AG09309 (cell line): ENCODE measurements at regions not wholly inside any gene's neighbourhood (a gene's known extent, or its start where the extent isn't known, plus 50 kb on each side); places are given as distances from the start of the nearest gene placed in this dataset.

Experiments used
- DNase-seq: peaks from one replicate; pipeline ENCODE4 v3.0.0-alpha.2; 2010; ENCODE audit warnings: low read depth
- H3K4me3 ChIP-seq: 2 replicates; pipeline ENCODE4 v1.5.1; 2011; ENCODE audit warnings: mild to moderate bottlenecking, low read depth, low read length, moderate library complexity; ENCODE audit not compliant: control insufficient read depth
- TF ChIP-seq, protein P1 (sequence below): IDR thresholded peaks from 2 replicates; pipeline ENCODE4 v1.5.1; 2011; ENCODE audit warnings: mild to moderate bottlenecking, low read depth, low read length, inconsistent platforms; ENCODE audit not compliant: insufficient read depth, control insufficient read depth; ENCODE audit errors: missing control alignments

DNA sequence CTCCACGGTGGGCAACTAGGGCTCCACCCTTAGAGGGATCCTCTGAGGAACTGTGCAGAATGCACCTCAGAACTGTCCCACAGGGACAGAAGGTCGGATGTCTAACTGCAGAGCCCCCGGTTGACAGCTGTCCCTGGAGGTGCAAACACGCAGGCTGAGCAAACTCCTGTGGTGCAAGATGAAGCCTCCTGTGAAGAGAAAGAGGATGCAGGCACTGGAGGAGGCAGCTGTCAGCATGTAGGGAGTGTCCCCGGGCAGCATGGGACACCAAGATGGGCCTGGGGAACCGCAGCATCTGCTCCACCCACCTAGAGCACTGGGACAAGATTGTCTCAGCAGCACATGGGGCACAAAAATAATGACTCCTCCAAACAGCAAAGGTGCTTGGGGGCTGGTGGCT lies 258.9 kb downstream of the ABHD5 start:
- DNase-seq: no peak
- TF ChIP-seq, protein P1, sequence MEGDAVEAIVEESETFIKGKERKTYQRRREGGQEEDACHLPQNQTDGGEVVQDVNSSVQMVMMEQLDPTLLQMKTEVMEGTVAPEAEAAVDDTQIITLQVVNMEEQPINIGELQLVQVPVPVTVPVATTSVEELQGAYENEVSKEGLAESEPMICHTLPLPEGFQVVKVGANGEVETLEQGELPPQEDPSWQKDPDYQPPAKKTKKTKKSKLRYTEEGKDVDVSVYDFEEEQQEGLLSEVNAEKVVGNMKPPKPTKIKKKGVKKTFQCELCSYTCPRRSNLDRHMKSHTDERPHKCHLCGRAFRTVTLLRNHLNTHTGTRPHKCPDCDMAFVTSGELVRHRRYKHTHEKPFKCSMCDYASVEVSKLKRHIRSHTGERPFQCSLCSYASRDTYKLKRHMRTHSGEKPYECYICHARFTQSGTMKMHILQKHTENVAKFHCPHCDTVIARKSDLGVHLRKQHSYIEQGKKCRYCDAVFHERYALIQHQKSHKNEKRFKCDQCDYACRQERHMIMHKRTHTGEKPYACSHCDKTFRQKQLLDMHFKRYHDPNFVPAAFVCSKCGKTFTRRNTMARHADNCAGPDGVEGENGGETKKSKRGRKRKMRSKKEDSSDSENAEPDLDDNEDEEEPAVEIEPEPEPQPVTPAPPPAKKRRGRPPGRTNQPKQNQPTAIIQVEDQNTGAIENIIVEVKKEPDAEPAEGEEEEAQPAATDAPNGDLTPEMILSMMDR: no peak
- no peak overlapping the region for H3K4me3 ChIP-seq

GRCh38 chr3:43950775-43951174 lies 260.0 kb downstream of the ABHD5 start:
- no peak for DNase-seq
- TF ChIP-seq, protein P1: no peak
- no peak overlapping the region for H3K4me3 ChIP-seq

- H3K4me3 ChIP-seq: no peak overlapping the region
- no peak for DNase-seq
- TF ChIP-seq, protein P1: no peak
These were observed 261.1 kb downstream of the ABHD5 start for GRCh38 chr3:43951813-43952212.

DNA sequence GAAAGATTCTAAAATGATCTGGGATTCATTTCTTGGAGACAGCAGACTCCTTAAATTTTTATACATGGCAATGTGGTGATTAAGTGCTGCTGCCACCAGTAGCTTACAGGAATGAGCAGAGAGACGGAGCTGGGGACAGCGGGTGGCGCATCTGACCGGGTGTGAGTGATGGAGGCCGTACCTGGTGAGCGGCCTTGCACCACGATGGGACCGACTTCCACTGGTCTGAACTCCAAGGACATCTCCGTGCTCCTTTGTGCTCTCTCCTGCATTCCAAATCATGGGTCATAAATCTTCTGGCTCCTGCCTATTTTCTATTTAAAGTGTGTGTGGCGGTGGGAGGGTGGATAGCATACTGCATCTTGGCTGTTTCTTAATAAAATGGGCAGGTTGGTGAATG lies 262.6 kb downstream of the ABHD5 start:
- DNase-seq: no peak
- no peak overlapping the region for H3K4me3 ChIP-seq
- TF ChIP-seq, protein P1: no peak

DNA sequence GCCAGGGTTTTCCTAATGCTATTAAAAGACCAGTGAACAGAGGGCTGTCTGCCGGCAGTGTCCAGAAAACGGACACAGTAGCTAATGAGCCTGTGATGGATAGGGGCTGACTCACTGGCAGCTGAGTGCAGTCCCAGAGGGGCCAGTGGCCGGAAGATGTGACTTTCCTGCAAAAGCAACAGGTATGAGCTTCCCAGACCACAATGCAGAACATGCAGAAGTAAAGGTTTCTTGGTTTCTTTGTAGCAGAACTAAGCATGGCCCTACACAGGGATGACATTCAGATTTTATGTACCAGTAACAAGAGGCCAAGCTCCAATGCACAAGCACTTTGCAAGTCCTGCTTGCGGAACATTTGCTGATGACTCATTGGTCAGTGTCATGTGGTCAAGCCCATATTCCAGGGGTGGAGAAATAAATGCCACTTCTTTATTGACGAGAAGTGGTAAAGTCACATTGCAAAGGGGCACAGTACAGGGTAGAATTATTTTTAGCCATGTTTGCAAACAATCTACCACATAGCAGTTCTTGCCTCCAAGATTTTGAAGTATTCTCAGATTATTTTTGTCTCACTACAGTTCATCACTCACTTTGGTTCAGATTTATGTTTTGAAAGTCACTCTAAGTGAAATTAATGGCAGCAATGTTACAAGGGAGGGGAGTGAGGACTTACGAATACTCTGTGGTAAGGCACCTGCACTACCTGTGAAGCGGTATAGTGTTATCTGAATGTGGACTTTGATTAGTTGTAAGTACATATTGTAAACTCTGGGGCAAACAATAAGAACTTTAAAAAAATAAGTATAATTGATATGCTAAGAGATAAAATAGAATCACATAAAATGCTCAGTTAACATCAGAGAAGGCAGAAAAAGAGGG lies 263.3 kb downstream of the ABHD5 start:
- TF ChIP-seq, protein P1: no peak
- DNase-seq: peak; percentile 25
- H3K4me3 ChIP-seq: no peak overlapping the region

- no peak overlapping the region for H3K4me3 ChIP-seq
- DNase-seq: no peak
- TF ChIP-seq, protein P1: no peak
These were observed 266.2 kb downstream of the ABHD5 start for GRCh38 chr3:43956945-43957344.

DNA sequence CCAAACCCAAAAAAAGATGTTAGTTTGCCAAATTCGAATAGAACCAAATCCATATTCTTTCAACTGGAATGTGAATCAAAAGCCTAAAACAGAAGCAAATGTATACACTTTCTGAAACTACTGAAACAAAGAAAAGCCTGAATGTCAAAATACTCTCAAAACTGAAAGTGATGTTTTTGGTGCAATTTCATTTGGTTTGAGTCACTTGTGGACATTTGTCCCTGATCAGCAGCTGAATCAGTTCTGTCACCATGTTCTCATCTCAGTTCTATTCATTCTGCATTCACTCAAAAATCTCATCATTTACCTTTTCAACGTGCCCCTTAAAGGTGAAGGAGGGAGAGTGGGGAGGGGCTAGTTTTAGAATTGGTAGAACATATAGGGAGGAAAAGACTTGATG lies 266.8 kb downstream of the ABHD5 start:
- DNase-seq: no peak
- H3K4me3 ChIP-seq: no peak overlapping the region
- TF ChIP-seq, protein P1: no peak
